H1 (cell line): ENCODE measurements at regions not wholly inside any gene's neighbourhood (a gene's known extent, or its start where the extent isn't known, plus 50 kb on each side); places are given as distances from the start of the nearest gene placed in this dataset.

Experiments
- TAF1 ChIP-seq: IDR thresholded peaks from 2 replicates; pipeline ENCODE4 v1.6.1; 2011; ENCODE audit warnings: mild to moderate bottlenecking, low read depth, low read length
- TF ChIP-seq, protein P1 (sequence below), 3 experiments: IDR thresholded peaks; 1 replicate in 2 of 3; 2 replicates in 1 of 3; pipeline versions ENCODE4 v1.5.1 to v1.6.1; 2011; ENCODE audit warnings: low read length in 3 of 3, mild to moderate bottlenecking in 3 of 3, inconsistent platforms in 2 of 3, low read depth in 1 of 3, moderate library complexity in 1 of 3; ENCODE audit not compliant: insufficient read depth in 1 of 3; ENCODE audit errors: control extremely low read depth in 1 of 3

DNA sequence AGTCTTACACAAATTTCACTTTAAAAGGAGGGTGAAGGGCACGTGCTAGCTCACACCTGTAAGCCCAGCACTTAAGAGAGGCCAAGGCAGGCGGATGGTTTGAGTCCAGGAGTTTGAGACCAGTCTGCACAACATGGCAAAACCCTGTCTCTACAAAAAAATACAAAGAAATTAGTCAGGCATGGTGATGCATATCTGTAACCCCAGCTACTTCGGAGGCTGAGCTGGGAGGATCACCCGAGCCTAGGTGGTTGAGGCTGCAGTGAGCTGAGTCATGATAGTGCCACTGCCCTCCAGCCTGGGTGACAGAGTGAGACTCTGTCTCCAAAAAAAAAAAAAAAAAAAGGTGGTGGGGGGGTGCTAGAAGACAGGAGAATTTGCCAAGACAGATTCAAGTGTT lies 237.3 kb upstream of the KLF14 start:
- TF ChIP-seq, protein P1, sequence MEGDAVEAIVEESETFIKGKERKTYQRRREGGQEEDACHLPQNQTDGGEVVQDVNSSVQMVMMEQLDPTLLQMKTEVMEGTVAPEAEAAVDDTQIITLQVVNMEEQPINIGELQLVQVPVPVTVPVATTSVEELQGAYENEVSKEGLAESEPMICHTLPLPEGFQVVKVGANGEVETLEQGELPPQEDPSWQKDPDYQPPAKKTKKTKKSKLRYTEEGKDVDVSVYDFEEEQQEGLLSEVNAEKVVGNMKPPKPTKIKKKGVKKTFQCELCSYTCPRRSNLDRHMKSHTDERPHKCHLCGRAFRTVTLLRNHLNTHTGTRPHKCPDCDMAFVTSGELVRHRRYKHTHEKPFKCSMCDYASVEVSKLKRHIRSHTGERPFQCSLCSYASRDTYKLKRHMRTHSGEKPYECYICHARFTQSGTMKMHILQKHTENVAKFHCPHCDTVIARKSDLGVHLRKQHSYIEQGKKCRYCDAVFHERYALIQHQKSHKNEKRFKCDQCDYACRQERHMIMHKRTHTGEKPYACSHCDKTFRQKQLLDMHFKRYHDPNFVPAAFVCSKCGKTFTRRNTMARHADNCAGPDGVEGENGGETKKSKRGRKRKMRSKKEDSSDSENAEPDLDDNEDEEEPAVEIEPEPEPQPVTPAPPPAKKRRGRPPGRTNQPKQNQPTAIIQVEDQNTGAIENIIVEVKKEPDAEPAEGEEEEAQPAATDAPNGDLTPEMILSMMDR (IDR thresholded peaks at IDR 0.05; ENCODE audit: control extremely low read depth in 1 of 3, insufficient read depth in 1 of 3, low read depth in 1 of 3, low read length in 3 of 3): no peak
- TF ChIP-seq TAF1: no peak
